GM19239 (cell line): ENCODE measurements at regions not wholly inside any gene's neighbourhood (a gene's known extent, or its start where the extent isn't known, plus 50 kb on each side); places are given as distances from the start of the nearest gene placed in this dataset.
A peak's percentile ranks its signal among the peaks of the same experiment; 100 is the strongest.

Experiments
- DNase-seq: peaks from one replicate; pipeline ENCODE4 v3.0.0; 2011; ENCODE audit warnings: low spot score; ENCODE audit not compliant: insufficient read length
- FAIRE-seq: peaks from 2 replicates; lab custom pipeline; 2011; peaks lifted over from hg19 to GRCh38; lab: Jason Lieb, UNC

DNA sequence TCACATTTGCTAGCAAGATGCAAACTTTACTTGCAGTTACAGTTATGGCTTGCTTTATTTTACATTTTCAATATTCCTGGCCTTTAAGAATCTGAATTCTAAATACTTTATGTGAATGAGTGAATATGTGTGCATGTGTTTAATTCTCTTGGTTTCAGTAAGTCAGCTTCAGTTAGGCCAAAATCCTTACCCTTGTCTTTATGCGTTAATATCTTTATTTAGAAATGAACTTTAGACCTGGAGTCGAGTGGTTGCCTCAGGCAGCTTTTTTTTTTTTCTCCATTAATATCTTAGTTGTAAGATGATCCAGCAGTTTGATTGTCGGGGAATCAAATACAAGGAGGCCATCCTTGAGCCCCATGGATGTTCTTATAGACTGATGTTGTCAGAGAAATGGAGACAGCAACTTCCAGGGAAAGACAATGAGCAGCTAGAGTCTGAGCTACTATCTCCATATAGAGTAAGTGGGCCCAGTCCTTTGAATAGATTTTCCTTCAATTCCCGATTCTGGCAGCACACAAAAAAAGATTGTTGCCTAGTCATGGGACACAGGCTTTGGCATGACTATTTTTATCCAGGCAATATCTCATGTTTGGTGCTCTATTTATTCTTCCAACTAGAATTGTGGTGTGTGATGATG, 398.0 kb downstream of the DHX35 start:
- DNase-seq (no peak), FAIRE-seq (no peak)

DNA sequence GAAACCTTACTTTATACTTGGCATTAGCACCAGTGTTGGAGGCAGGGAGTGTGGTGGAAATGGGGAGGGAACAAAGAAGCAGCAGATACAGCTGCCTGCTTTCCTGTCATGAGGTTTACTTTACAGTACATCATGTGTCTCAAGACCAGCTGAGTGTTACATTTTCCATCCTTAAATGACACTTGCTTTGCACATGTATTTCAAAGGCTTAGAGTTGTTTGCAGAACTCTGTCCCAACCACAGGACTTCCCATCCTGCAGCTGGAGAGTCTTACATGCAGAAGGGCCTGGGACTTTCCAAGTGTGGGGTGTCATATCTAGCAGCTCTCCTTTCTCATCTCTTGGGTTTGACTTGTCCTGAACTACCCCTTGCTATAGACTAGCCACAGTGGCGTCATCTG, 395.9 kb downstream of the DHX35 start:
- DNase-seq (no peak), FAIRE-seq (peak; percentile 33)

DNA sequence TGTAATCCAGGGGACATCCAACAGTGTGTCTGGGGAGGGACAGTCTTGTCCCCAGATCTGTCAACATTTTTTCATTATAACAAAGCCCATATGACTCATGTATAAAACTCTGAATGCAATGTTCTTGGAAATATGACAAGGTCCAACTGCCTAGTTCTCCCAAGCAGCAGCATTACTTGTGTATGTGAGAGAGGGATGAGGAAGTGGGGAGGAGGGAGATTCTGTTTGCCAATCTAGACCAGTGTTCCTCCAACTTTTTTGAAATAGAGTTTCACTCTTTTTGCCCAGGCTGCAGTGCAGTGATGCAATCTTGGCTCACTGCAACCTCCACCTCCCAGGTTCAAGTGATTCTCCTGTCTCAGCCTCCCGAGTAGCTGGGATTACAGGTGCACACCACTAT, 394.8 kb downstream of the DHX35 start:
- DNase-seq = no peak
- no peak for FAIRE-seq

DNA sequence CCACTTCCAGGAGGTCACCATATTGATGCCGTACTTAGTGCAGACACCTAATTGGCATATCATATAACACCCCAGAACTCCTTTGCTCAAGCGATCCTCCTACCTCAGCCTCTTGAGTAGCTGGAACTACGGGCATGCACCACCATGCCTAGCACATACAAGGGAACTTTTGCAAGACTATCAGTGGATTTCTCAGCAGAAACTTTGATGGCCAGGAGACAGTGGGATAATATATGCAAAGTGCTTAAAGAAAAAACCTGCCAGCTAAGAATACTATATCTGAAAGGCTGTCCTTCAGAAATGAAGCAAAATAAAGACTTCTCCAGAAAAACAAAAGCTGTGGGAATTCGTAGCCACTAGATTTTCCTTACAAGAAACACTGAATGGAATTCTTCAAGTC, 387.1 kb downstream of the DHX35 start:
- no peak for FAIRE-seq
- no peak for DNase-seq

DNA sequence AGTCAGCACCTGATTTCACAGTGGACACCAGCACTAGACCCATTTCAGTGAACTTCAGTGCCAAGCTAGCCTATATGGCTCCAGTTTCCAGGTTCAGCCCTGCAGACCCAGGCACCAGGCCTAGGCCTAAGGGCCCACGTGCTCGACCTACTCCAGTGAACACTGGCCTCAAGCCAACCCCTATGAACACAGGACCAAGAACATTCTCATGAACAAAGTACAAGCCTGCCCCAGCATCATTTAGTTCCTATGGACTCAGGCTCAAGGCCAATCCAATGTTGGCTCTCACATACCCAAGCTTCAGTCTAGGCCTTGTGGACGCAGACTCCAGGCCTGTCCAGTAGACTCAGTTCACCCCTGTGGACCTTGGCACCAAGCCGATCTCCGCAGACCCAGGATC, 385.5 kb downstream of the DHX35 start:
- FAIRE-seq (no peak), DNase-seq (no peak)

DNA sequence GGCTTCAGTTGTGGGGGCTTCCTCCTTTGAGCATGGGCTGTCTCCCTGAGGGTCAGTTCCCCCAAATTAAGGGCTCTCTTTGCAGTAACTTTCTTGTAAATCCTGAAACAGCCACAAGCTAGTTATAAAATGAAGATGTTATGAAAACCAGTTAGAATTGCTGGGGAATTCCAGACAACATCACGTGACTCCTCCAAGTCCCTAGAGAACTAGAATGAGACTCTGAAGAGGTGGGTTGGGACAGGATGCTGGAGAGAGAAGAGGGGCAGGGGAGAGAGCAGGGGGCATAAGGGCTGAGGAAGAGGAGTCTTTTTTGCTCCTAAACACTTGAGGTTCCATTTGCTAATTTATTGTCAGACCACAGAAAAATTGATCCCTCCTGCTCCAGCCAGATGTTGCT, 380.3 kb downstream of the DHX35 start:
- FAIRE-seq = no peak
- no peak for DNase-seq

DNA sequence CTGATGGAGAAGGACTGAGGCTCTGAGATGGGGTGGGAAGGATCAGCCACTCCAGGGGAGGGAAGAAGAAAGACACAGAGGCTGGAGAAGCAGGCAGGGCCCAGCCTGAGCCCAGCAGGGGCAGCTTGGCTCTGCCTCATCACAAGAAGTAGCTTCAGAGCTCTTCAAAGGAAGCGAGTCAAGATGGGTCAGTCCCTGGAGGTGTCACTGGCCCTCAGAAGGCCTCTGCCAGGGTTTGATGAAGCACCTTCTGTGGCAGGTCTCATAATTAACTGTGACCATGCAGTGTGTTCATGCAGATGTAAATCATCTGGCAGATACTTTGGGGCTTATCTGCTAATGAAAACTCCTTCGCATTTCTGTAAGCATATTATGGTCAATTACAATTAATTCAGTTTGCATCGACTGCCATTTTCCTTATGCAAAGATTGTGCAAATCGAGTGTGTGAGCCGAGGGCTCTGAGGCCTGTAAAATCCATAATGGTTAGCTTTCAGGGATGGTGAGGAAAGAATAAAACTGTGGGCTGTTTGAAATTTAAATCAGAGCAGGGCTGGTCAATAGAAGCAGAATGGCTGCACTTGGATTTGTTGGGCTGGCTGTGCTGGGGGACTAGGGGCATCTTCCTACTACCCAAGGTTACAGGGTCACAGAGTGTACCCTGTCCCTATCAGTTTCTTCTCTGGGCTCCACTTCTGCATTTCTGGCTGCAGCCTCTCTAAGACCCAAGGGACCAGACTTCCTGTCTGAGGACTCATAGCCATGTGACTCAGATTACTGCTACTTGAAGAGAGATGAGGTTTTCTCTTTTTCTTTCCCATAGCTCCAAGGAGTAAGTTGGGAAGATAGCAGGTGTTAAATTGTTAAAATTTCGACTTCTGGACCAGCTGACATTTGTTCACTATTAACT, 376.6 kb downstream of the DHX35 start:
- DNase-seq = peak; percentile 28
- peak; percentile 87 for FAIRE-seq

DNA sequence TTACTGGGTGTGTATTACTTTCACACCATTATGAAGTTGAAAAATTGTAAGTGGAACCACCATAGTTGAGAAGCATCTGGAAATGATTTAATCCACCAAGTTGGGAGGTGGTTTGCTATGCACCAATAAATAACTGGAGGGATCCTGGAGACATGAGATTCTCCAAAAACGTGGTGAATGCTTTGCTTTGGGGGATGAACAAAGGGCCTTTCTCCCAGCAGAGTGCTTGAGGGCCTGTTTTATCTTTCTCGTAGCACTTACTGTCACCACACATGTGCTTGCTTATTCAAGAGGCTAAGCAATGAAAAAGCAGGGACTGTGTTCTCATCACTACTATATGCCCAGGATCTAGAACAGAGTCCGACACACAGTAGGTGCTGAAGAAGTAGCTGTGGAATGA, 371.1 kb downstream of the DHX35 start:
- DNase-seq = no peak
- no peak for FAIRE-seq

DNA sequence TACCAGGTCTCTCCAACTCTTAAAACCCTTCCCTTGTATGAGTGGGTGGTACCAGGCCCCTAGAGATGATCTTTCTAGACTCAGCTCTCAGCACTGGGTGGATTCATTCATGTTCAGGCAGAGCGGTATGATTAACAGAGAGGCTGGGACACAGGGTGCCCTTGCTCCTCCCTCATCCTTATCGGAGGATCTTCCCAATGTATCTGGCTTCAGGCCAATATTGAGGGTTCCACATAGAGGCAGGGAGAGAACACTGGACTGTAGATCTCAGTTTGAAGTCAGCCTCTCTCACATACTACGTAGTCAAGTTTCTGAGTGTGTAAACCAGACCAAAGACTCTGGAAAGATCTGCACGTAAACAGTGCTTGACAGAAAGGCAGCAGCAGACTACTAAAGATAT, 366.2 kb downstream of the DHX35 start:
- FAIRE-seq (no peak), DNase-seq (no peak)

DNA sequence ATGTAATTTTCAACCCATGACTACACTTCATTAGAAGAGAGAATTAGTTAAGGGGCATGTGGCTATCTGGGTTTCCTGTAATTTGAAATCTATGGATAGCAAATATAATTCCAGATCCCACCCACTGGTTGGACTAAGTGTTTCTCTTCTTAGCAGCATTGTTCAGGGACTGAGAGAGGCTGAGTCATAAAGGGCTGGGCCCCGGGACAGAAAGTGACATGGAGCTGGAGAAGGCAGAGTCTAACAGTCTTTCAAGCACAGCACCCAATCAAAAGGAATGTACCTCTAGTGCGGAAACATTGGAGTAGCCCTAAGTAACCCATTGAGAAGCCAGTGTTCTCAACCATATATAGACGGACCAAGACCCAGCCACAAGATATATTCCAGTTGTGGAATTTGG, 363.9 kb downstream of the DHX35 start:
- FAIRE-seq (no peak), DNase-seq (no peak)

DNA sequence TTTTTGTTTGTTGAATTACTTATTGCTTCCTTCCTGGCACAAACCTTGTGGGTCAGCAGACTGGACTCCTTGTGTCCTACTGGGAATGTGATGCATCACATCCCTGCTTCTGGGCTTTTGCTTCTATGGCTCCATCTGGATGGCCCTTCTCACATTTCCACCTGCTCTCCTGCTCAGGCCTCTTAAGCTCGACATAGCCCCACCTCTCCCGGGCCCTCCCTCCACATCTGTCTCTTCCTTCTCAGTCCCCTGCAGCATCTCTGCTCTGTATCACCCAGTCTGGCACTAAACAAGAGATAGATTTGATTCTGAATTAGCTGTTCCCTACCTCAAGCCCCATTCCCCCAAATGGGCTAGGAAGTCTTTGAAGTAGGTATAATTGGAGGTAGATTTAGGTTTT, 356.8 kb downstream of the DHX35 start:
- no peak for FAIRE-seq
- DNase-seq = no peak

DNA sequence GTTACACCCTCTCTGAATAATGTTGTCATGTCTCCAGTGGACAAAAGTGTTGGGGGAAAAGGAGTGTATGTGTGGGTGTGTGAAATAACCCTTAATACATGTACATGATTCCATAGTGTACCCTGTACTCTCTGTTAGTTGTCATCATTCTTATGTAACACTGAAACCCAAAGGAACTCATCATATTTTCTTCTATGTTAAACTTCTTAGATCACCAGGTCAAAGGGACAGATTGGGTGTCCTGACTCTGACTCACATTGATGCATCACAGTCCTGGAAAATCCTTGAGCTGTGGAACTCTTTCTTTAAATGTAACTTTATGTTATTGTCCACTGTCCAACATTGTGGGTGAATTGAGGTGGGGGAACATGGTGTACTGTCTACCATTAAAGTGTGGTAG, 350.5 kb downstream of the DHX35 start:
- no peak for DNase-seq
- FAIRE-seq = no peak

DNA sequence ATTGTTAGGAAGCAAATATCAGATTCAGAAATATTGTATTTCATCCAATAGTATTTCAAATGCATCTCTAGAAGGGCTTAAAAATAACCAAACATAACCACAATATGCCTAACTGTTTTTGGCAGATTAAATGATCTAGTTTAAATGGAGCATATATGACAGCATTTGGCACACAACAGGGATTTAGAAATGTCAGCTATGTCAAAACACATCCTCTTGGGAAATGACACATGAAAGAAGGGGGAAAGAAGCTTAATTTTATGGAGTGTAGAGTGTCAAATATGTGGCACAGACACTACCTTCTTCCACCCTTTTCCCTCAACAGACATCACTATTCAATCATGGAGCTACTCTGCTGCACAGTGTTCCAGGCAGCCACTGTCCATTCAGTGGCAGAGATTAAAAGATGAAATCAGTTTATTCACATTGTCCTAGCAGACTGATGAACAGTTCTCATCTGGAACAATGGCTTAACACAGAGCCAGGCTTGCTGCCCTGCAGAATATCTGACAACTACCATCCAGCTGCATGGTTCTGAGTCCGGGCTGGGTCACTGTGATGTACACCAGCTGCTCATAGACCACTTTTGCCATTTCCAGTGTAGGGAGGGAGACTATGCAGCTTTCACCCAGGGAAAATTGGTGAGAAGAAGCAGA, 349.8 kb downstream of the DHX35 start:
- no peak for FAIRE-seq

DNA sequence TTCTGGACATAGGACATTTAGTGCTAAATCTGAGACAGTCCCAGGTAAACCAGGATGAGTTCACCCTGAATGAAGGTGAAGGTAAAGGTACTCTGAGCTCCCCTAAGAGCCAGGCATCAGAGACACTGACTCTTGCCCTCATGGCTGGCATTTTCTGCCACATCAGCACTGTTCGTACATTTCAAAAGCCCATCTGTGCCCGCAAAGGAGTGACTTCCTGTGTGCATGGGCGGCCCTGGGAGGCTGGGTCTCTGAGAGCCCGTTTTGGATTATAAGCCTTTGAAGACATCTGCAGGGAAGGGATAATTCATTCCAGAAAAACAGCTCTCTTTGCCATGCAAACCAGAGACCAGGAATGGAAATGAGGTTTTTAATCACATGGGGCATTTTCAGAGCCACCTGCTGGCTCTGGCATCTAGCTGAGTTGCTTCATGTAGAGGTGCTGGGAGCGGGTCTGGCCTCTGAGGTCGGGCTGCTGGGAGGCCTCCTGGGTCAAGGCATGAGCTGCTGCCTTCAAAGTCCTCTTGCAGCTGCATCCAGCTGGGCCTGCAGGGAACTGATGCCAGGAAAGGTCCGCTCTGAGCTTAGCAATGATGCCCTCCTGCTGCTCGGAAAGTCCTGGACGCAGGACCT, 348.3 kb downstream of the DHX35 start:
- FAIRE-seq = no peak

More for the DNA sequence above, 349.8 kb downstream of the DHX35 start:
- no peak for DNase-seq

DNA sequence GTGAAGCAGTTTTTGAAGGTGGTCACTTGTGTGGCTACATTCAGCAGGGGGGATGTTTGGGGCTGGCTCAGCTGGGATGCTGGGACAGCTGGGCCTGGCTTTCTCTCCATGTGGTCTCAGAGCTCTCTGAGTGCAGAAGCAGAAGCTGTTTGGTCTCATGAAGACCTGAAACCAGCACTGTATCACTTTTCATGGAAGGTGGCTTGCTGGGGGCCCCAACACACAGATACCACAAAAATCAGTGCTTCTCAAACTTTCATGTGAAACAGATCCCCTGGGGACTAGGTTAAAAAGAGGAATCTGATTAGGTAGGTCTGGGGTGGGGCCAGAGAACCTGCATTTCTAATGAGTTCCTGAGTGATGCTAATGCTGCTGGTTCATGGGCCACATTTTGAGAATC, 347.3 kb downstream of the DHX35 start:
- FAIRE-seq = no peak
- no peak for DNase-seq

More for the DNA sequence above, 348.3 kb downstream of the DHX35 start:
- DNase-seq = no peak

DNA sequence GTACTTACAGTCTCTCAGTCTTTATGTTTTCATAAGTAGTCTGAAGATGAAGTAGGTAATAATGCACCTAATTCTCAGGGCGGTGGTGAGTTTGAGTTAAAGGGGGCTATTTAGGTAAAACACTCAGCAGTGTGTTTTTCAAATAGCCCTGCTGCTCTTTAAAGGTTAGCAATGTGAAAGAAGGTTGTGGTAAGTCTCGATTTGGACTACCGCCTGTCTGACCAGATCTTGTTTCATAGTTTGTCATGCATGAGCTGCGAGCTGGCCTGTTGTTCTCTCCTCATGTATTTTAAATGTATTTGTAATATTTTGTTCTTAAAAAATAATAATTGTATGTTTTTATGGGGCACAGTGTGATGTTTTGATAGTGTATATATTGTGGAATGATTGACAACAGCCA, 340.2 kb downstream of the DHX35 start:
- DNase-seq = no peak
- no peak for FAIRE-seq

DNA sequence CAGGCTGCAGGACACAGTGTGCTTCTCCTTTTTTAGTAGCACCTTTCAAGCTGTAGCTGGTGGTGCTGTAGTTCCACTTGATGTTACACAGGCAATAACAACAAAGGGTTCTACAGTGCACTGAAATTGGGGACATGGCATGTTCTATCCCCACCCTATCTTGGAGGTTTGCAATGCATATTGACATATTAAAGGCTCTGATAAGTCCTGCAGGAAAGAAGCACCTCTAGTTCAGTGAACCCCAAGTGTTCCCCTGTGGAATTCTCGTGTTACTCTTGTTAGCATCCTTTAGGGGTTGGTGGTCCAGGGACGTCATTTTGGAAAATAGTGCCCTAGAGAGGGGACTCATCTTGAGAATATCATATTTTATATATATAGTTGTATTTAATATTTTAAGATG, 337.6 kb downstream of the DHX35 start:
- DNase-seq = no peak
- FAIRE-seq = no peak

DNA sequence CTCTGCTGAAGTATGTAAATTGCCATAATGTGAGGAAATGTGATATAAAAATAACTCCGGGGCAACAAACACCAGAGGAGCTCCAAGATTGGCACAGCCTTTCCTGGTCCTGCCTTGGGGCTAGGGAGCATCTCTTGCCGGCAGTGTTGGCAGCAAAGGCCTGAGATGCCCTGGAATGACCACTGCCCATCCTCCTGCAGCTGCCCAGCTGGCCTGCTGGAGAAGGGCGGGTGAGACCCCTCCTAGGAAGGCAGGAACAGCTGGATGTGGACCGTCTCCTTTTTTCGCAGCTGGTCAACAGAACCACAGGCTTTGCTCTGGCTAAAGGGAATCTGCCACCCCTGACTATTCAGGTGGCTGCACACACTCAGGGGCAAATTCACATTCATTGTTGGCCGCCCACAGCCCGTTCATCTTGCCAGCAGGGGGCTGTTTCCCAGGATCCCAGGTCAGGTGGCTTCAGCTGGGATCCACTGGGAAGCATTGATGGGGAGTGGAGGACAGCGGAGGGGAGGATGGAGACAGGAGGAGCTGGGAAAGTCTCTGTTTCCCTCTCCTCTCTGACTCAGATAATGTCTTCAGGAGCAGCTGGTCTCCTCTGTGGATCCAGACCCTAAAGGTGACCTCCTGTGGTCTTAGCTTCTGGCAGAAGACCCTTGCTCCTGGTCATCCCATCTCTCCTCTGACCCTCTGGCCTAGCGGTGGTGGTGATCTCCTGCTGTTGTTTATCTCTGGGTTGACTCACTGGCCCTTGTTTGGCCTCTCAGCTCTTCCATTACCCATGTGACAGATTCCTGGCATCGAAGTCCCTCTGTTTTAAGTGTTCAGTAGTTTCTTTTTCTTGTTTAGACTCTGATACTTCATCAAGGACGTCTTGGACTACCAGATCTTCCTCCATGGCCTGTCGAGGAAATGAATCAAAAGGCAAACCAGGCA, 336.7 kb downstream of the DHX35 start:
- DNase-seq = no peak
- no peak for FAIRE-seq

DNA sequence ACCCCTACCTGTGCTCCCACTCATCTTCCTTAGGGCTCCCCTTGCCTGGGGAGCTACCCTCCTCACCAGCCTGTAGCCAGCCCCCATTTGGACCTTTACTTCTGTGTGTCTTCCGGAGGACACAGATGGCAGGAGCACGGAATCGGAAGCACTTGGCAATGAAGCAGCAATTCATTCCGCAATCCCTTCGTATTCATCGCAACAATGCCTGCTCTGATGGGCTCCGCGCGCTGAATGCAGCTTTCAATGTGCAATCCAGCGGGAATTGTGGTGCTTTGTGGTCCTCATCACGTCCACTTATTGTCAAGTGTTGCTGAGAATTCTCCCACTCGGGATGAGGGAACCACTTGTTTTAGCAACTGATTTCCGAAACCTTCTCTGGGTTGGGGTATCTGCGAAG, 336.0 kb downstream of the DHX35 start:
- no peak for DNase-seq
- FAIRE-seq = no peak

DNA sequence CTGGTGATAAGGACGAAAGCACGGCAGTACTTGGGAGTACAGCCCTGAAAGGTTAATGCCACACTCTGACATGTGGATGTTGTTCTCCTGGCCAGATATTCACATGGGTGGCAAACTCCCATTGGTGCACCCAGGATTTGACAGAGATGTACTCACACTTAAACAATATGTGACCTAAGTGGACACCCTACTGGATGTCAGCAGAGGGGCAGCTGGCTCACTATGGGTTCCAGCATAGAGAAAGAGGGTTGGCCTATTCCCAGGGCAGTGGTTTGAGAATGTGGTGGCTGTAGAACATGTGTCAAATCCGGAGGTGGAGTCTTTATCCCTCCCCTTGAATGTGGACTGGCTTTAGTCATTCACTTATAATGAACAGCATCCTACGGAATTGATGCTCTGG, 333.2 kb downstream of the DHX35 start:
- no peak for FAIRE-seq
- no peak for DNase-seq
